ENCODE measurements at regions not wholly inside any gene's neighbourhood (a gene's known extent, or its start where the extent isn't known, plus 50 kb on each side); places are given as distances from the start of the nearest gene placed in this dataset.

- Mint-ChIP-seq H3K27me3 (peaks cover 3% of the 10 kb centered on the region), H3K27ac (no peak overlapping the region), H3K4me3 (no peak overlapping the region), H3K4me1 (no peaks in the 10 kb centered on the region), H3K36me3 (no peaks in the 10 kb centered on the region), H3K9me3 (no peaks in the 10 kb centered on the region)
These were observed 187.2 kb downstream of the BCL11A start for GRCh38 chr2:60366135-60366712.

GRCh38 chr2:60365556-60365955, 187.9 kb downstream of the BCL11A start:
- Mint-ChIP-seq H3K27ac (no peak overlapping the region), H3K36me3 (no peaks in the 10 kb centered on the region), H3K4me3 (no peak overlapping the region), H3K9me3 (no peaks in the 10 kb centered on the region), H3K27me3 (peaks cover 3% of the 10 kb centered on the region), H3K4me1 (no peaks in the 10 kb centered on the region)

GRCh38 chr2:60364491-60364890, 189.0 kb downstream of the BCL11A start:
- peaks cover 4% of the 10 kb centered on the region for H3K27me3 Mint-ChIP-seq
- no peaks in the 10 kb centered on the region for H3K36me3 Mint-ChIP-seq
- H3K4me1 Mint-ChIP-seq, result no peaks in the 10 kb centered on the region
- H3K9me3 Mint-ChIP-seq, result no peaks in the 10 kb centered on the region
- no peak overlapping the region for H3K4me3 Mint-ChIP-seq
- no peak overlapping the region for H3K27ac Mint-ChIP-seq

- Mint-ChIP-seq H3K4me3 (no peak overlapping the region), H3K27me3 (peaks cover 4% of the 10 kb centered on the region), H3K27ac (no peak overlapping the region), H3K9me3 (no peaks in the 10 kb centered on the region), H3K36me3 (no peaks in the 10 kb centered on the region), H3K4me1 (no peaks in the 10 kb centered on the region)
These were observed 192.0 kb downstream of the BCL11A start for GRCh38 chr2:60361498-60361897.

GRCh38 chr2:60359569-60359968, 193.9 kb downstream of the BCL11A start:
- peaks cover 1% of the 10 kb centered on the region for H3K27me3 Mint-ChIP-seq
- no peaks in the 10 kb centered on the region for H3K4me1 Mint-ChIP-seq
- H3K27ac Mint-ChIP-seq, result no peak overlapping the region

GRCh38 chr2:60358476-60358875, 195.0 kb downstream of the BCL11A start:
- H3K36me3 Mint-ChIP-seq, result no peaks in the 10 kb centered on the region
- H3K4me3 Mint-ChIP-seq, result no peak overlapping the region
- H3K27me3 Mint-ChIP-seq, result peaks cover 1% of the 10 kb centered on the region
- no peaks in the 10 kb centered on the region for H3K4me1 Mint-ChIP-seq
- H3K9me3 Mint-ChIP-seq, result no peaks in the 10 kb centered on the region
- no peak overlapping the region for H3K27ac Mint-ChIP-seq

More at GRCh38 chr2:60359569-60359968, 193.9 kb downstream of the BCL11A start:
- no peaks in the 10 kb centered on the region for H3K36me3 Mint-ChIP-seq
- no peaks in the 10 kb centered on the region for H3K9me3 Mint-ChIP-seq
- H3K4me3 Mint-ChIP-seq, result no peak overlapping the region

GRCh38 chr2:60357996-60358395, 195.5 kb downstream of the BCL11A start:
- Mint-ChIP-seq H3K36me3 (no peaks in the 10 kb centered on the region), H3K9me3 (no peaks in the 10 kb centered on the region), H3K27me3 (peaks cover 1% of the 10 kb centered on the region), H3K4me3 (no peak overlapping the region), H3K27ac (no peak overlapping the region), H3K4me1 (no peaks in the 10 kb centered on the region)

- Mint-ChIP-seq H3K36me3 (no peaks in the 10 kb centered on the region), H3K27me3 (peaks cover 5% of the 10 kb centered on the region), H3K4me3 (no peak overlapping the region), H3K9me3 (no peaks in the 10 kb centered on the region), H3K4me1 (no peaks in the 10 kb centered on the region), H3K27ac (no peak overlapping the region)
These were observed 197.1 kb downstream of the BCL11A start for GRCh38 chr2:60356346-60356745.

- no peaks in the 10 kb centered on the region for H3K36me3 Mint-ChIP-seq
- H3K27ac Mint-ChIP-seq, result no peak overlapping the region
- H3K27me3 Mint-ChIP-seq, result peaks cover 5% of the 10 kb centered on the region
- H3K9me3 Mint-ChIP-seq, result no peaks in the 10 kb centered on the region
- H3K4me1 Mint-ChIP-seq, result no peaks in the 10 kb centered on the region
- no peak overlapping the region for H3K4me3 Mint-ChIP-seq
These were observed 197.6 kb downstream of the BCL11A start for GRCh38 chr2:60355849-60356261.

- peaks cover 4% of the 10 kb centered on the region for H3K27me3 Mint-ChIP-seq
- H3K4me1 Mint-ChIP-seq, result no peaks in the 10 kb centered on the region
- no peak overlapping the region for H3K4me3 Mint-ChIP-seq
- H3K9me3 Mint-ChIP-seq, result no peaks in the 10 kb centered on the region
- no peak overlapping the region for H3K27ac Mint-ChIP-seq
- no peaks in the 10 kb centered on the region for H3K36me3 Mint-ChIP-seq
These were observed 198.7 kb downstream of the BCL11A start for GRCh38 chr2:60354713-60355112.

- no peaks in the 10 kb centered on the region for H3K9me3 Mint-ChIP-seq
- no peak overlapping the region for H3K4me3 Mint-ChIP-seq
- H3K4me1 Mint-ChIP-seq, result no peaks in the 10 kb centered on the region
- no peak overlapping the region for H3K27ac Mint-ChIP-seq
- no peaks in the 10 kb centered on the region for H3K36me3 Mint-ChIP-seq
- peaks cover 4% of the 10 kb centered on the region for H3K27me3 Mint-ChIP-seq
These were observed 199.6 kb downstream of the BCL11A start for GRCh38 chr2:60353863-60354262.

GRCh38 chr2:60353406-60353800, 200.1 kb downstream of the BCL11A start:
- peaks cover 4% of the 10 kb centered on the region for H3K27me3 Mint-ChIP-seq
- no peaks in the 10 kb centered on the region for H3K36me3 Mint-ChIP-seq
- no peaks in the 10 kb centered on the region for H3K4me1 Mint-ChIP-seq
- no peak overlapping the region for H3K27ac Mint-ChIP-seq
- H3K4me3 Mint-ChIP-seq, result no peak overlapping the region
- H3K9me3 Mint-ChIP-seq, result no peaks in the 10 kb centered on the region

GRCh38 chr2:60352491-60353405, 200.7 kb downstream of the BCL11A start:
- peaks cover 4% of the 10 kb centered on the region for H3K27me3 Mint-ChIP-seq
- H3K36me3 Mint-ChIP-seq, result no peaks in the 10 kb centered on the region
- no peaks in the 10 kb centered on the region for H3K4me1 Mint-ChIP-seq
- H3K9me3 Mint-ChIP-seq, result no peaks in the 10 kb centered on the region
- no peak overlapping the region for H3K4me3 Mint-ChIP-seq
- H3K27ac Mint-ChIP-seq, result no peak overlapping the region

- no peaks in the 10 kb centered on the region for H3K4me1 Mint-ChIP-seq
- peaks cover 4% of the 10 kb centered on the region for H3K27me3 Mint-ChIP-seq
- no peaks in the 10 kb centered on the region for H3K9me3 Mint-ChIP-seq
- H3K36me3 Mint-ChIP-seq, result no peaks in the 10 kb centered on the region
- H3K27ac Mint-ChIP-seq, result no peak overlapping the region
- H3K4me3 Mint-ChIP-seq, result no peak overlapping the region
These were observed 201.7 kb downstream of the BCL11A start for GRCh38 chr2:60351802-60352201.

- H3K9me3 Mint-ChIP-seq, result no peaks in the 10 kb centered on the region
- H3K27me3 Mint-ChIP-seq, result peaks cover 4% of the 10 kb centered on the region
These were observed 202.1 kb downstream of the BCL11A start for GRCh38 chr2:60351321-60351720.

GRCh38 chr2:60350791-60351190, 202.7 kb downstream of the BCL11A start:
- H3K4me1 Mint-ChIP-seq, result no peaks in the 10 kb centered on the region
- H3K9me3 Mint-ChIP-seq, result no peaks in the 10 kb centered on the region
- no peak overlapping the region for H3K27ac Mint-ChIP-seq
- H3K4me3 Mint-ChIP-seq, result no peak overlapping the region
- no peaks in the 10 kb centered on the region for H3K36me3 Mint-ChIP-seq
- H3K27me3 Mint-ChIP-seq, result peaks cover 5% of the 10 kb centered on the region

More at GRCh38 chr2:60351321-60351720, 202.1 kb downstream of the BCL11A start:
- no peak overlapping the region for H3K27ac Mint-ChIP-seq
- no peaks in the 10 kb centered on the region for H3K36me3 Mint-ChIP-seq
- H3K4me1 Mint-ChIP-seq, result no peaks in the 10 kb centered on the region
- no peak overlapping the region for H3K4me3 Mint-ChIP-seq
